GM12873 (cell line): ENCODE measurements at regions not wholly inside any gene's neighbourhood (a gene's known extent, or its start where the extent isn't known, plus 50 kb on each side); places are given as distances from the start of the nearest gene placed in this dataset.
A peak's percentile ranks its signal among the peaks of the same experiment; 100 is the strongest.

ENCODE experiments used
- TF ChIP-seq, protein P1 (sequence below): IDR thresholded peaks from 2 replicates; pipeline ENCODE4 v1.5.1; 2012; ENCODE audit warnings: low read depth, mild to moderate bottlenecking, moderate library complexity, low read length, control low read depth; ENCODE audit not compliant: insufficient read depth; ENCODE audit errors: missing control alignments

DNA sequence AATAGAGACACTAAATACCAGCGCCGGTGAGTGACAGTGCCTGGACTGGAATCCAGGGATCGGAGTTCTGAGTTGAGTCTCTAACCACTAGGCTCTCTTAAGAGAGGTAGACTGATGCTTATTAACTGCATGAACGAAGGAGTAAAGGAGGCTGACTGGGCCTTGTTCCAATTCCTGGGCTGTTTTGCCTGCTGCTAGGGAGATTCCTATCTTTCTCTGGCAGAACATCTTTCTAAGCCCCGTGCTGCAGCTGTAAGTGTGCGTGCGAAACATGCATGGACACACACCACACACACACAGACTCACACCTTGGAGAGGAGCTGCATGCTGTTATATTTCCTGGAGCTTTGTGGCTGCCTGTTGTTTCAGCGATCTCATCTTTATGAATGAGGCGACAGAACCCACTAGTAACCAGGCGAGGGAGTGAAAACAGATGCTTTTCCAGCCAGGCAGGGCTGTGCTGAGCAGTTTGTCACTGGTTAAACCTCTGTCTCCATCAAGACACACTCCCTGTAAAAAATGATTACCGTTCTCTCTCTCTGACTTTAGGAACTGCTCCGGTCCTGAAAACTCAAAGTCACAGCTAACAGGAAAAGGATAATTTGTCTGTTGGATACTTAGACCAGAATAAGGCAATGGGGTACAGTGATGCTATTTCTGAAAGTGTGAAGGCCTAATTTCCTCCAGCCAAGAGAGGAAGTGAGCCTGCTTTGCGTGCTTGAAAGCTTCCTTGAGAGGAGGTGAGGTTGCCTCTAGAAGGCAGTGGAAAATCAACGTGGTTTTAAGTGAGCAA is 157.4 kb upstream of the ZNF217 start:
- TF ChIP-seq, protein P1, sequence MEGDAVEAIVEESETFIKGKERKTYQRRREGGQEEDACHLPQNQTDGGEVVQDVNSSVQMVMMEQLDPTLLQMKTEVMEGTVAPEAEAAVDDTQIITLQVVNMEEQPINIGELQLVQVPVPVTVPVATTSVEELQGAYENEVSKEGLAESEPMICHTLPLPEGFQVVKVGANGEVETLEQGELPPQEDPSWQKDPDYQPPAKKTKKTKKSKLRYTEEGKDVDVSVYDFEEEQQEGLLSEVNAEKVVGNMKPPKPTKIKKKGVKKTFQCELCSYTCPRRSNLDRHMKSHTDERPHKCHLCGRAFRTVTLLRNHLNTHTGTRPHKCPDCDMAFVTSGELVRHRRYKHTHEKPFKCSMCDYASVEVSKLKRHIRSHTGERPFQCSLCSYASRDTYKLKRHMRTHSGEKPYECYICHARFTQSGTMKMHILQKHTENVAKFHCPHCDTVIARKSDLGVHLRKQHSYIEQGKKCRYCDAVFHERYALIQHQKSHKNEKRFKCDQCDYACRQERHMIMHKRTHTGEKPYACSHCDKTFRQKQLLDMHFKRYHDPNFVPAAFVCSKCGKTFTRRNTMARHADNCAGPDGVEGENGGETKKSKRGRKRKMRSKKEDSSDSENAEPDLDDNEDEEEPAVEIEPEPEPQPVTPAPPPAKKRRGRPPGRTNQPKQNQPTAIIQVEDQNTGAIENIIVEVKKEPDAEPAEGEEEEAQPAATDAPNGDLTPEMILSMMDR = peak; percentile 19

DNA sequence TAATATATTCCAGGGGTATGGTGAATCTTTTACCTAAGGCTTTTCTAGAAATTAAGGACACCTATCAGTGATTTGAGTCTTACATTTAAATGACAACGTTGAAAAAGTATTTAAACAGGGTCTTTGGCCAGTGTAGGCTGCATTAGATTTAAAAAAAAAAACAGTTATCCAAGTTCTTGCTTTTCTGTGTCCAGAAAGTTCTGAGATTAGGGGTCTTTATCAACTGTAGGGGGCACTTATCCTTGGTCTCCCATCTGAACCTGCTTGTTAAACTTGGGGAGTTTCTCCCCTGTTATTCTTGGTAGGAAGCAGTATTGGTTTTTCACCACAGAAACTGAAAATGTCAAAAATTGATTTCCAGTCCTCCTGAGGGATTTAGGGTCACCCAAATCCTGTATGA is 155.9 kb upstream of the ZNF217 start:
- TF ChIP-seq, protein P1 = no peak

DNA sequence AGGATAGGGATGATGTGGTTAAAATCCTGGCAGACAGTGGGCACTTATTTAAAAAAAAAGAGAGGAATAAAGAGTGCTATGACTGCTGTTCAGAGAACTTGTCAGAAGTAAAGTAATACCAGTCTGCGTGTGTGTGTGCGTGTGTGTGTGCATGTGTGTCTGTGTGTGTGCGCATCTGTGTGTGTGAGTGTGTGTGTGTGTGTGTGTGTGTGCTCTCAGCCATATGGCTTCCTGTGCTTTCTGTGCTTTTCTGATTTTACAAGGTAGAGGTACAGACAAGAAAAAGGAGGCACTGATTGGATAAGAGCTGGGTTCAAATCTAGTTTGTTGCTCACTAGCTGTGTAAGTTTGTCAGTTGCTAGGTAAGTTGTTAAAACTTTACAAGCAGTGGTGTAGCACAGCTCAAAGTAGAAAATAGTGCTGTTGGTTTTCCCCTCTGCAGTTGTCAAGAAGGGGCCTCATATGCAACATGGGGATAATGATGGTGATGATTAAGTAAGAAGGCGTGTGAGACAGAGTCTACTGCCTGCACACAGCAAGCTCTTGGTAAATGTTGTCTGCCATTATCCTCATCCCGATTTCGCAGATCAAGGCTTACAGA is 155.3 kb upstream of the ZNF217 start:
- TF ChIP-seq, protein P1 = no peak

DNA sequence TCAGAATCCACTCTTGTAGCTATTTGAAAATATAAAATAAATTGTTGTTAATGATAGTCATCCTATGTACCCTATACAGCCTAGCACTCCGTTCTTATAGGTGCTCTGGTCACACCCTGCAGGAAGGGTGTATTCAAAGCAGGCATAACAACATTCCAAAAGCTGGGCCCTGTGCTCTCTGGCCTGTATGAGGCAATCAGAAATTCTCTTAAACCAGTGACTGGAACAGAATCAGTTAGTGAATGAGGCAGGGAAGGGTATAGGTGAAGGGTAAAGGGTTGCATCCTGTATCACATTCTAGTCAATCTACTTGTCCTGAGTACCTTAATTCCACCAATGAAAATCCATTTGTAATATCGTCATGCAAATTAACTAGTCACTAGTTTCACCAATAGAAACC is 154.5 kb upstream of the ZNF217 start:
- TF ChIP-seq, protein P1 = no peak

DNA sequence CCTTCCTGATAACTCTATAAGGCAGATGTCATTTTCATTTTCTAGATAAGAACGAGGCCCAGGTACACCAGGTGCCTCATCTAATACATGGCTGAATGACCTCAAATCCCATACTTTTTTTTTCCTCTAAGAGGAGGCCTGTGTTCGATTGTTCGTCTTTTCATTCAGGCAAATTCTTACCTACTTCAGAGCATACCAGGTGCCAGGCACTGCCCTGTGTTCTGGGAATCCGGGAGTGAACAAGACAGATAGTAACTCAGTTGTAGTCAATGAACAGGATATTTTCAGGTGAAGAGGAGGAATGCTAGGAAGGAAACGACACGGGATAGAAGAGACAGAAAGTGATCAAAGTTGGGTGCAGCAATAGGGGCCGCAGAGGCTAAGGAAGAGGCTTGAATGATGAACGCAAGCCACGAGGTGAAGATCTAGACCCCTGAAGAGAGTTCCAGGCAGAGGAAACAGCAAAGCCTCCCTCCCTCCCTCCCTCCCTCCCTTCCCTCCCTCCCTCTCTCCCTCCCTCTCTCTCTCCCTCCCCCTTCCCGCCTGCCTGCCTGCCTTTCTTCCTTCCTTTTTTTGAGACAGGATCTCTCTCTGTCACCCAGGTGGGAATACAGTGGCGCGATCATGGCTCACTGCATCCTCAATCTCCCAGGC is 150.1 kb upstream of the ZNF217 start:
- TF ChIP-seq, protein P1 = no peak

DNA sequence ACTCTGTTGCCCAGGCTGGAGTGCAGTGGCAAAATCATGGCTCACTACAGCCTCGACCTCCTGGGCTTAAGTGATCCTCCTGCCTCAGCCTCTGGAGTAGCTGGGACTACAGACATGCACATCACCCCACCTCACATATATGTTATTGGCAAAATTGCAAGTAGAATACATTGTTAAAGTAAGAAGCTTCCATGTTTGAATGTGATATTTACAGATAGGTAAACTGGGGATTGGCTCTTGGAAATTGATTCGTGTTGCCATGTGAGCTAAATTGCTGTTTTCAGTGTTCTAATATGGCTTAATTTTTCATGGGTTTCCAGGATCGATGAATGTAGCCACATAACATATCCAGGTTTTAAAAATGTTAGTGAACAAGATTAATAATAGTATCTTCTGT is 149.0 kb upstream of the ZNF217 start:
- TF ChIP-seq, protein P1 = no peak

DNA sequence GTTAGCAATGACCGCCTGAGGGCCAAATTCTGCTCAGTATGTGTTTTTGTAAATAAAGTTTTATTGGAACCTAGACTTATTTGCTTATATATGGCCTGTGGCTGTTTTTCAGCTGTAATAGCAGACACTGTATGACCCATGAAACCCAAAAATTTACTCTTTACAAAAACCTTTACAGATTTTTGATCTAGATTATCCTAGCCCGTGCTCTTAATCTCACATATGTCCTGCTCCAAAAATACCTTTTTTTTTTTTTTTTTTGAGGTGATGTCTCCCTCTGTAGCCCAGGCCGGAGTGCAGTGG is 148.0 kb upstream of the ZNF217 start:
- TF ChIP-seq, protein P1 = no peak
